GM23338 (cell line): ENCODE measurements at regions not wholly inside any gene's neighbourhood (a gene's known extent, or its start where the extent isn't known, plus 50 kb on each side); places are given as distances from the start of the nearest gene placed in this dataset.

ENCODE experiments used
- ATAC-seq: fragments of 200-7000 bp; cut with Tn5 transposase; 3 replicates; pipeline ENCODE4 v1.9.1; 2020
- DNase-seq: peaks from one replicate; pipeline ENCODE4 v3.0.0-alpha.2; 2015; ENCODE audit warnings: low spot score
- H2AFZ ChIP-seq: fragments of 200-600 bp; sonication (generic); 2 replicates; pipeline ENCODE4 v1.8.0; 2016; ENCODE audit warnings: antibody characterized with exemption, mild to moderate bottlenecking, moderate library complexity
- H3F3A ChIP-seq: fragments of 200-600 bp; sonication (generic); replicated peaks from 2 replicates; pipeline ENCODE4 v1.8.0; 2017; ENCODE audit warnings: antibody characterized with exemption, mixed run types, low read depth
- H3K27ac ChIP-seq: fragments of 200-600 bp; sonication (generic); 2 replicates; pipeline ENCODE4 v1.6.1; 2016; ENCODE audit warnings: low read depth
- H3K27me3 ChIP-seq: fragments of 200-600 bp; sonication (generic); 2 replicates; pipeline ENCODE4 v1.8.0; 2016; ENCODE audit warnings: mild to moderate bottlenecking, mixed run types, moderate library complexity; ENCODE audit not compliant: insufficient read depth
- H3K36me3 ChIP-seq: fragments of 200-600 bp; sonication (generic); 2 replicates; pipeline ENCODE4 v1.8.0; 2016; ENCODE audit warnings: mild to moderate bottlenecking; ENCODE audit not compliant: insufficient read depth
- H3K4me1 ChIP-seq: fragments of 200-600 bp; sonication (generic); 2 replicates; pipeline ENCODE4 v1.8.0; 2016; ENCODE audit warnings: mild to moderate bottlenecking, moderate library complexity; ENCODE audit not compliant: insufficient read depth
- H3K4me2 ChIP-seq: fragments of 200-600 bp; sonication (generic); 2 replicates; pipeline ENCODE4 v1.7.1; 2017; ENCODE audit warnings: mixed run types
- H3K4me3 ChIP-seq: fragments of 200-600 bp; sonication (generic); 2 replicates; pipeline ENCODE4 v1.6.1; 2016; ENCODE audit warnings: mixed run types
- H3K79me2 ChIP-seq: fragments of 200-600 bp; sonication (generic); replicated peaks from 2 replicates; pipeline ENCODE4 v1.8.0; 2017; ENCODE audit warnings: mild to moderate bottlenecking; ENCODE audit not compliant: insufficient read depth
- H3K9me2 ChIP-seq: fragments of 200-600 bp; sonication (generic); 2 replicates; pipeline ENCODE4 v1.8.0; 2017; ENCODE audit not compliant: insufficient read depth
- H4K20me1 ChIP-seq: fragments of 200-600 bp; sonication (generic); replicated peaks from 2 replicates; pipeline ENCODE4 v1.8.0; 2017; ENCODE audit warnings: mild to moderate bottlenecking; ENCODE audit not compliant: insufficient read depth
- H3K27ac Mint-ChIP-seq: 2 replicates; pipeline ENCODE4 v1.8.0; 2020; ENCODE audit warnings: inconsistent platforms, mild to moderate bottlenecking, moderate library complexity, mixed read lengths
- H3K27me3 Mint-ChIP-seq: 3 replicates; pipeline ENCODE4 v1.8.0; 2022; ENCODE audit warnings: low read depth, mild to moderate bottlenecking, moderate library complexity, mixed read lengths, inconsistent platforms; ENCODE audit not compliant: insufficient read depth, poor library complexity
- H3K36me3 Mint-ChIP-seq: 3 replicates; pipeline ENCODE4 v1.8.0; 2021; ENCODE audit warnings: low read depth, mild to moderate bottlenecking, inconsistent platforms, moderate library complexity, mixed read lengths
- H3K4me1 Mint-ChIP-seq: 3 replicates; pipeline ENCODE4 v1.8.0; 2020; ENCODE audit warnings: mild to moderate bottlenecking, inconsistent platforms, mixed read lengths
- H3K4me3 Mint-ChIP-seq: 3 replicates; pipeline ENCODE4 v1.8.0; 2021; ENCODE audit warnings: moderate library complexity, mild to moderate bottlenecking, inconsistent platforms, mixed read lengths
- H3K9me3 Mint-ChIP-seq: 3 replicates; pipeline ENCODE4 v1.8.0; 2020; ENCODE audit warnings: moderate library complexity, mild to moderate bottlenecking, inconsistent platforms, mixed read lengths
- CREB1 ChIP-seq: fragments of 250-450 bp; sonication (Bioruptor Pico); IDR thresholded peaks from 2 replicates; pipeline ENCODE4 v1.5.0; 2020; ENCODE audit warnings: low read depth, mild to moderate bottlenecking, moderate library complexity
- CTCF ChIP-seq, 2 experiments: fragments of 200-600 bp in 1 of 2; sonication (generic) in 1 of 2; conservative IDR thresholded peaks; 2 replicates each; pipeline versions ENCODE4 v1.5.1 to v1.6.1; 2016 to 2017; ENCODE audit warnings: antibody characterized with exemption in 2 of 2, low read depth in 2 of 2, mild to moderate bottlenecking in 2 of 2, moderate library complexity in 1 of 2
- EZH2 ChIP-seq: fragments of 200-600 bp; sonication (generic); IDR thresholded peaks from one replicate; pipeline ENCODE4 v1.8.0; 2017; ENCODE audit warnings: antibody characterized with exemption, mild to moderate bottlenecking, low read depth; ENCODE audit not compliant: unreplicated experiment
- EZH2phosphoT487 ChIP-seq: fragments of 200-600 bp; sonication (generic); IDR thresholded peaks from one replicate; pipeline ENCODE4 v1.8.1; 2018; ENCODE audit warnings: antibody characterized with exemption; ENCODE audit not compliant: unreplicated experiment
- JUNB ChIP-seq: IDR thresholded peaks from one replicate; pipeline ENCODE4 v1.6.1; 2016; ENCODE audit warnings: antibody characterized with exemption; ENCODE audit not compliant: unreplicated experiment
- NANOG ChIP-seq: IDR thresholded peaks from 2 replicates; pipeline ENCODE4 v1.6.1; 2016; ENCODE audit warnings: antibody characterized with exemption, borderline replicate concordance
- POLR2AphosphoS5 ChIP-seq: IDR thresholded peaks from 2 replicates; pipeline ENCODE4 v1.6.1; 2016; ENCODE audit warnings: antibody characterized with exemption, low read depth
- REST ChIP-seq: IDR thresholded peaks from one replicate; pipeline ENCODE4 v1.6.1; 2018; ENCODE audit warnings: antibody characterized with exemption; ENCODE audit not compliant: unreplicated experiment
- STAT1 ChIP-seq: IDR thresholded peaks from one replicate; pipeline ENCODE4 v1.6.1; 2016; ENCODE audit warnings: antibody characterized with exemption; ENCODE audit not compliant: unreplicated experiment
- ZNF114 ChIP-seq: fragments of 250-450 bp; sonication (Bioruptor Pico); IDR thresholded peaks from 2 replicates; pipeline ENCODE4 v1.5.0; 2020; ENCODE audit warnings: mild to moderate bottlenecking, moderate library complexity
- ZNF331 ChIP-seq: fragments of 250-450 bp; sonication (Bioruptor Pico); IDR thresholded peaks from 2 replicates; pipeline ENCODE4 v1.5.0; 2020; ENCODE audit warnings: low read depth, mild to moderate bottlenecking, moderate library complexity
- ZNF462 ChIP-seq: fragments of 250-450 bp; sonication (Bioruptor Pico); IDR thresholded peaks from 2 replicates; pipeline ENCODE4 v1.5.0; 2020; ENCODE audit warnings: mild to moderate bottlenecking, moderate library complexity
- TF ChIP-seq, protein P1 (sequence below): IDR thresholded peaks from 2 replicates; pipeline ENCODE4 v1.6.1; 2016; ENCODE audit warnings: antibody characterized with exemption

- Mint-ChIP-seq H3K27ac (no peak overlapping the region), H3K4me1 (no peaks in the 10 kb centered on the region; the same call in 2 of the 3 replicates), H3K4me3 (no peak overlapping the region), H3K27me3 (no peaks in the 10 kb centered on the region), H3K9me3 (no peaks in the 10 kb centered on the region), H3K36me3 (no peaks in the 10 kb centered on the region)
- Histone ChIP-seq H3K4me2 (no peak overlapping the region), H3K27ac (no peak overlapping the region), H3K9me2 (no peaks in the 10 kb centered on the region), H2AFZ (peak overlapping the region; percentile 66; the same call in 1 of the 2 replicates), H3K27me3 (no peaks in the 10 kb centered on the region), H3K36me3 (no peaks in the 10 kb centered on the region), H3K4me1 (no peaks in the 10 kb centered on the region), H3F3A (no peaks in the 10 kb centered on the region), H4K20me1 (no peaks in the 10 kb centered on the region), H3K79me2 (no peaks in the 10 kb centered on the region), H3K4me3 (no peak overlapping the region)
- TF ChIP-seq, protein P1, sequence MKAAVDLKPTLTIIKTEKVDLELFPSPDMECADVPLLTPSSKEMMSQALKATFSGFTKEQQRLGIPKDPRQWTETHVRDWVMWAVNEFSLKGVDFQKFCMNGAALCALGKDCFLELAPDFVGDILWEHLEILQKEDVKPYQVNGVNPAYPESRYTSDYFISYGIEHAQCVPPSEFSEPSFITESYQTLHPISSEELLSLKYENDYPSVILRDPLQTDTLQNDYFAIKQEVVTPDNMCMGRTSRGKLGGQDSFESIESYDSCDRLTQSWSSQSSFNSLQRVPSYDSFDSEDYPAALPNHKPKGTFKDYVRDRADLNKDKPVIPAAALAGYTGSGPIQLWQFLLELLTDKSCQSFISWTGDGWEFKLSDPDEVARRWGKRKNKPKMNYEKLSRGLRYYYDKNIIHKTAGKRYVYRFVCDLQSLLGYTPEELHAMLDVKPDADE: no peak
- no peak for TF ChIP-seq CREB1
- TF ChIP-seq NANOG: no peak
- no peak for TF ChIP-seq EZH2phosphoT487
- TF ChIP-seq REST: no peak
- TF ChIP-seq EZH2: no peak
- no peak for TF ChIP-seq ZNF462 (CRISPR knock-in tag)
- TF ChIP-seq ZNF331 (CRISPR knock-in tag): no peak
- no peak for TF ChIP-seq ZNF114 (CRISPR knock-in tag)
- no peak for TF ChIP-seq POLR2AphosphoS5
- TF ChIP-seq JUNB: no peak
- no peak for TF ChIP-seq STAT1
- TF ChIP-seq CTCF (conservative IDR thresholded peaks at IDR 0.05; ENCODE audit: low read depth in 2 of 2): no peak
- no peak for DNase-seq
- no peak for ATAC-seq
Observed at GRCh38 chr4:124390861-124391260, 321.7 kb downstream of the ANKRD50 start.
